Subcutaneous abdominal adipose tissue (tissue), 5 donors: ENCODE measurements at regions not wholly inside any gene's neighbourhood (a gene's known extent, or its start where the extent isn't known, plus 50 kb on each side); places are given as distances from the start of the nearest gene placed in this dataset.
A peak's percentile ranks its signal among the peaks of the same experiment; 100 is the strongest.

Source experiments
- H3K27ac ChIP-seq: one replicate; pipeline ENCODE4 v1.7.0; 2013; ENCODE audit warnings: low read depth, mild to moderate bottlenecking, inconsistent platforms, low read length, moderate library complexity
- H3K27me3 ChIP-seq, 5 donors: one replicate each; pipeline ENCODE4 v1.7.0; 2013; ENCODE audit warnings: low read length in 5 of 5, inconsistent platforms in 1 of 5; ENCODE audit not compliant: control insufficient read depth in 5 of 5, insufficient read depth in 4 of 5
- H3K36me3 ChIP-seq, 5 donors: one replicate each; pipeline ENCODE4 v1.7.0; 2013; ENCODE audit warnings: low read length in 5 of 5; ENCODE audit not compliant: control insufficient read depth in 5 of 5, insufficient read depth in 5 of 5
- H3K4me1 ChIP-seq, 5 donors: one replicate each; pipeline ENCODE4 v1.7.0; 2013; ENCODE audit warnings: low read length in 5 of 5, mild to moderate bottlenecking in 3 of 5, moderate library complexity in 1 of 5; ENCODE audit not compliant: control insufficient read depth in 5 of 5, insufficient read depth in 5 of 5
- H3K4me3 ChIP-seq, 5 donors: one replicate each; pipeline ENCODE4 v1.7.0; 2013; ENCODE audit warnings: low read length in 5 of 5, low read depth in 1 of 5
- H3K9ac ChIP-seq, 5 donors: one replicate each; pipeline ENCODE4 v1.7.0; 2013; ENCODE audit warnings: low read length in 5 of 5, mild to moderate bottlenecking in 4 of 5, moderate library complexity in 3 of 5
- H3K9me3 ChIP-seq, 5 donors: one replicate each; pipeline ENCODE4 v1.7.0; 2013; ENCODE audit warnings: low read length in 5 of 5; ENCODE audit not compliant: control insufficient read depth in 5 of 5
- donor health status: healthy.
- donor health status: healthy.
- donor health status: healthy.
- donor health status: healthy.
- donor health status: healthy.

DNA sequence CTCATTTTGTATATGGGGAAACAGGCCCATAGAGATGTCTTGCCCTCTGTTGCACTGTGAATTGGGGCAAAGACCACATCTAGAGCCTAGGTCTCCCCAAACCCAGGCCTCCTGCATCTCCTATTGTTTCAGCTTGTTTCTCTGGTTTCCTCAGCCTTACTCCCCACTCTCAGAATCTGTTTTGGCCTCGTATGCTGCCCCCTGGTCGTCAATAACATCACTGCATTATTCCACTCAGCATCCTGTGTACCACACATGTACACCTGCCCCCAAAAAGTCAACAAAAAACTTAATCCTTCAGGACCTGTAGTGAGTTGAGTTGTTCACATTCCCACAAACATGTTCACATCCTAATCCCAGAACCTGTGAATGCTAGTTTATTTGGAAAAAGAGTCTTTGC, 184.8 kb downstream of the BRINP2 start:
- Histone ChIP-seq H3K27ac (no peak overlapping the region), H3K4me3 (no peak overlapping the region), H3K36me3 (no peaks in the 10 kb centered on the region), H3K4me1 (peaks cover 2 to 26% (median 24%) of the 10 kb centered on the region in 5 donors), H3K9ac (no peak overlapping the region), H3K27me3 (no peaks in the 10 kb centered on the region), H3K9me3 (no peaks in the 10 kb centered on the region)

DNA sequence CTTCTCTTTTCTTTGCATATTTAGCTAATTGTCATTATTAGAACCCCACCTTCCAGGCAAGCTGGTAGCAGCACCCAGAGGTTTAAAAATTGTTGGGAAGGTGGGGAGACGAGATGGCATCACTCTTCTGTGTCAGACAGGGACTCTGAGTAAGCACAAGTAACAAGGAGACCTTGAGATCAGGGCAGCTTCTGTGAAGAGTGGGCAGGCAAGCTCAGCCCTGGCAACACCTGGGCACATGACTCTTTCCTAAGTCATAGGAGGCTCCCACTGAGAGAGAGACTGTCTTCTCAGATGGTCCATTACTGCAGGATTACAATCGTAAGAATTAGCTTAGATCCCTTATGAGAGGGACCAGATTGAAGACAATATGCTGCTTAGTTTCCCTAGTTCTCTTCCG, 183.5 kb downstream of the BRINP2 start:
- Histone ChIP-seq H3K4me1 (peaks cover 2 to 30% (median 26%) of the 10 kb centered on the region in 5 donors), H3K27me3 (no peaks in the 10 kb centered on the region), H3K9me3 (no peaks in the 10 kb centered on the region), H3K36me3 (no peaks in the 10 kb centered on the region), H3K9ac (no peak overlapping the region), H3K4me3 (no peak overlapping the region), H3K27ac (no peak overlapping the region)

DNA sequence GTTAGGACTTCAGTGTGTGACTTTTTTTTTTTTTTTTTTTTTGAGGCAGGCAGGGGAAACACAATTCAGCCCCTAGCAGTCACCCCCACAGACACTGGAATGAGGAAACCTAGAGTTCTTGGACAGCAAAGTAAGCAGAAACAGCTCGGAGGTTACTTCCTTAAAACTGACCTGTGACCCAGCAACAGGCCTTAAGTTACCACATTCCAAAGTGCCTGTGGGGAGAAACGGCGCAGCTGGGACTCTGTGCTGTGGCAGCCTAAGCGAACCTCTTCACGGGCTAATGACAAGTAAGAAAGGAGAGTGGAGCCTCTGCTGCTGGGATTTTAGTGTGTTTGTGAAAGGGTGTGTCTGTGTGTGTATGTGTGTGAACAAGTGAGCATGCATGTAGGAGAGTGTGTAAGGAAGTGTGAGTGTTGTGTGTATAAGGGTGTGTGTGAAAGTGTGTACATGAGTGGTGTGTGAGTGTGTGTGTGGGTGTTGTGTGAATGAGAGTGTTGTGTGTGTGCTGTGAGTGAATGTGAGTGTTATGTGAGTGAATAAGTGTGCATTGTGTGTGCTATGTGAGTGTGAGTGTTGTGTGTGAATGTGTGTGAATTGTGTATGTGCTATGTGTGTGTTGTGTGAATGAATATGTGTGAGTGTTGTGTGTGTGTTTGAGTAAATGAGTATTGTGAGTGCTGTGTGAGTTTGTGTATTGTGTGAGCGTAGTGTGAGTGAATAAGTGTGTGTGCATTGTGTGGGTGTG, 180.8 kb downstream of the BRINP2 start:
- no peaks in the 10 kb centered on the region for H3K27me3 ChIP-seq
- H3K9me3 ChIP-seq = no peaks in the 10 kb centered on the region
- no peak overlapping the region for H3K27ac ChIP-seq
- peak overlapping the region in 4 of 5 donors; percentile 14 to 46 (median 32) for H3K4me3 ChIP-seq
- no peak overlapping the region for H3K9ac ChIP-seq
- peaks cover 2 to 30% (median 26%) of the 10 kb centered on the region in 5 donors for H3K4me1 ChIP-seq
- H3K36me3 ChIP-seq = no peaks in the 10 kb centered on the region

DNA sequence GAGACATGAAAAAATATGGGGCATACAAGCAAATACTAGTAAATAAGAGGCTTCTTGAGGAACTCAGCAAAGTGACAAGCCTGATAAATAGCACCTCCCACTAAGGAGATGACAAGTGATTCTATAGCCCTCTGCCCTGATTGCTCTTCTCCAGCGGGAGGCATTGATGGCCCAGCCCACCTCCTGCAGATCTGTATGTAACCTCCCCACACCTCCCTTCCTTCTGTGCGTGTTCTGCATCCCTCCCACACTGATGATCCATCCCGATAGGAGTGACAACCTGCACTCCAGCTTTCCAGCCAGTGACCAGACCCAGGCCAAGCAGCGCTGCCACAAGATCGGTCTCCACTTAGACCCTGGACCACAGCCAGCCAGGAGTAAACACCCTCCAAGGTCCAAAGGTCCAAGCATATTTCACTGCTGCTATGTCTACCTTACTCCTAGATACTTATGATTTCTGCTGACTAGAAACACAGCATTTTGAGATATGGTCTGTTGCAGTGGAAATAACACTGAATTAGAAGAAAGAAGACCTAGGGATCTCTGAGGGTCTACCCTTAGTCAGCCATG, 176.1 kb downstream of the BRINP2 start:
- H3K4me3 ChIP-seq = no peak overlapping the region
- no peaks in the 10 kb centered on the region for H3K36me3 ChIP-seq
- peaks cover 2 to 17% (median 14%) of the 10 kb centered on the region in 5 donors for H3K4me1 ChIP-seq
- H3K9me3 ChIP-seq = no peaks in the 10 kb centered on the region
- H3K9ac ChIP-seq = no peak overlapping the region
- no peak overlapping the region for H3K27ac ChIP-seq
- H3K27me3 ChIP-seq = no peaks in the 10 kb centered on the region

DNA sequence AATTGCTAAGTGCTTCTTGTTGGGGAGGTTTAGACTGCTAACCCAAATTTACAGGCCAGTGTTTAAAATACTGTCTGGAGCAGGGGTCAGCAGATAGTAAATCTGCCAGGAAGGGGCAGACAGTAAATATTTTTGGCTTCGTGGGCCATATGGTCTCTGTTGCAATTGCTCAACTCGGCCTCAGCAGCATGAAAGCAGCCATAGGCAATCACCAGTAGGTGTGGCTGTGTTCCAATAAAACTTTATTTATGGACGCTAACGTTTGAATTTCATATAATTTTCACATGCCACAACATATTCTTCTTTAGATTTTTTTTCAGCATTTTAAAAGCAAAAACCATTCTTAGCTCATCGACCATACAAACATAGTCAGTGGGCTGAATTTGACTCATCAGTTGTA, 172.7 kb downstream of the BRINP2 start:
- Histone ChIP-seq H3K27me3 (peaks cover 0 to 3% (median 0%) of the 10 kb centered on the region in 5 donors), H3K9me3 (no peaks in the 10 kb centered on the region), H3K4me3 (no peak overlapping the region), H3K4me1 (peaks cover 0 to 8% (median 5%) of the 10 kb centered on the region in 5 donors), H3K36me3 (no peaks in the 10 kb centered on the region), H3K9ac (no peak overlapping the region), H3K27ac (no peak overlapping the region)

DNA sequence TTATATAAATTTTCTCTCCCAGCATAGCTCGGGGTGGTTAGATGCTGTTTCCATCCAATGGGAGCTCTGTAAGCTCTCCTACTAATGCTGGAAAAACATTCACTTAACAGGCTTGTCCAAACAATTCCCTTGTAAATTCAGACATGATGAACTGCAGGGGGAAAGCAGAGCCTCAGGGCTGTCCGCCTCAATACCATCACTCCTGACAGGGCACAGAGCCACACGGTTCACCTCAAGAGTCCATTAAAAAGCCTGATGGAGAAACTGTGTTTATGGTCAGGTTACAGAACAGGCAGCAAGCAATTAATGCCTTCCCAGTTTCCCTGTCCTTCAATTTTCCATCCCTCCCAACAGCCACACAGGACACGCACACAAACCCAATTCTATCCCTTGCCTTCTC, 171.0 kb downstream of the BRINP2 start:
- peaks cover 0 to 3% (median 0%) of the 10 kb centered on the region in 5 donors for H3K27me3 ChIP-seq
- H3K27ac ChIP-seq = no peak overlapping the region
- no peaks in the 10 kb centered on the region for H3K36me3 ChIP-seq
- no peaks in the 10 kb centered on the region for H3K9me3 ChIP-seq
- no peak overlapping the region for H3K4me3 ChIP-seq
- H3K9ac ChIP-seq = no peak overlapping the region
- H3K4me1 ChIP-seq = peaks cover 0 to 8% (median 5%) of the 10 kb centered on the region in 5 donors

DNA sequence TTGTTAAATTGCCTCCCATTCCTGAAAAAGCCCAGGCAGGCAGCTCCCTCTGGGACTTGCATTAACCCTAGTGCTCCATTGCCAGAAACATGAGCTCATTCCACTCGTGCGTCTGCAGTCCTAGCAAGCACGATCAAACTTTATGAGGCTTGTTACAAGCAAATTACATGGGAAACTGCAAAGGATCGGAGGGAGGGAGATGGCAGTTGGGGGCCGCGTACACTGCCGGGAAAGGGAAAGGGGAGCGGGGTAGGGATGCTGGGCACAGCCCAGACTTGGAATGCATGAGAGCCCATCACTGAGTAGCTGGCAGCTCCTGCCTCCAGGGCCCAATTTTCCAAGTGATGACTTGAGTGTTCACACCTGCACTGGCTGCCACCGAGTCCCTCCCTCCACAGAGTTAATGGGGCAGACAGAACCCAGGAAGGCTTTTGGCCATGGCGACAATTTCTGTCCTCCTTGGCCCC, 169.9 kb downstream of the BRINP2 start:
- H3K4me3 ChIP-seq = no peak overlapping the region
- H3K27me3 ChIP-seq = peaks cover 0 to 3% (median 0%) of the 10 kb centered on the region in 5 donors
- H3K27ac ChIP-seq = no peak overlapping the region
- H3K4me1 ChIP-seq = peaks cover 0 to 8% (median 5%) of the 10 kb centered on the region in 5 donors
- H3K9ac ChIP-seq = no peak overlapping the region
- H3K36me3 ChIP-seq = no peaks in the 10 kb centered on the region
- H3K9me3 ChIP-seq = no peaks in the 10 kb centered on the region

DNA sequence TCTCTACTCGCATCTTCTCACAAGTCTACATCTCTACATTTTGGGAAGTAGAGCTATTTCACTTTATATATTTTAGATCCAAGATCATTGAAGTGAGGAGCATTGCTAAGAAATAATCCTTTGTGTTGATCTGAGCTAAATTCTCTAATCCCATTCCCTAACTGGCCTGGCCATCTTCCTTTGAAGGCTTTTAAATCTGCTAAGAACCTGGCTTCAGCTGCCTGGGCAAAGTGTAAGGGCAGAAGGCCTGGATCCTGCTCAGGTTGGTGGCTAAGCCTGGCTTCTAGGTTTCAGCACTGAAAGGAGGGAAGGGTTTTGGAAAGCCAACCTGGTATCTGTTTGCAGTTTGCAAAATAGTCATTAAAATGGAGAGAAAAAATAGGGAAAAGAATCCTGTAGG, 167.6 kb downstream of the BRINP2 start:
- Histone ChIP-seq H3K9me3 (no peaks in the 10 kb centered on the region), H3K4me1 (peaks cover 0 to 22% (median 17%) of the 10 kb centered on the region in 5 donors), H3K36me3 (no peaks in the 10 kb centered on the region), H3K9ac (no peak overlapping the region), H3K27me3 (peaks cover 0 to 3% (median 0%) of the 10 kb centered on the region in 5 donors), H3K27ac (no peak overlapping the region), H3K4me3 (no peak overlapping the region)

DNA sequence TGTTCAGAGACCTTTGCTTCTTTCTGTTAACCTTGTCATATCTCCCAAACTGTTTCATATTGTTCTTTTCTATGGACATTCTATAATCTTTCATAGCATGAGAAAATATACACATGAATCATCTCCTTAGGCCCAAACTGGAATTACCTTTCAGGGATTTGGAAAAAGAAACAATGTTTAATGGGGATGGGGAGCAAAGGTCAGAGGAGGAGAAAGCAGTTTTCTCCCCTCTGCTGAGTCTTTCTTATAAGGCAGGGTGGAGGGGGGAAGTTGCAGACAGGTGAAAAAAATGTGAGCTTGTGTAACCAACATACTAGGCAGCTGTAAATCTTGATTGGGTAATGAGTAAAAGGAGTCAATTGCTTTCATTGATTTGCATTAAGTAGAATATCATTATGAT, 164.1 kb downstream of the BRINP2 start:
- Histone ChIP-seq H3K4me3 (no peak overlapping the region), H3K27ac (no peak overlapping the region), H3K9ac (no peak overlapping the region), H3K36me3 (no peaks in the 10 kb centered on the region), H3K27me3 (no peaks in the 10 kb centered on the region), H3K4me1 (peaks cover 0 to 15% (median 14%) of the 10 kb centered on the region in 5 donors), H3K9me3 (no peaks in the 10 kb centered on the region)

DNA sequence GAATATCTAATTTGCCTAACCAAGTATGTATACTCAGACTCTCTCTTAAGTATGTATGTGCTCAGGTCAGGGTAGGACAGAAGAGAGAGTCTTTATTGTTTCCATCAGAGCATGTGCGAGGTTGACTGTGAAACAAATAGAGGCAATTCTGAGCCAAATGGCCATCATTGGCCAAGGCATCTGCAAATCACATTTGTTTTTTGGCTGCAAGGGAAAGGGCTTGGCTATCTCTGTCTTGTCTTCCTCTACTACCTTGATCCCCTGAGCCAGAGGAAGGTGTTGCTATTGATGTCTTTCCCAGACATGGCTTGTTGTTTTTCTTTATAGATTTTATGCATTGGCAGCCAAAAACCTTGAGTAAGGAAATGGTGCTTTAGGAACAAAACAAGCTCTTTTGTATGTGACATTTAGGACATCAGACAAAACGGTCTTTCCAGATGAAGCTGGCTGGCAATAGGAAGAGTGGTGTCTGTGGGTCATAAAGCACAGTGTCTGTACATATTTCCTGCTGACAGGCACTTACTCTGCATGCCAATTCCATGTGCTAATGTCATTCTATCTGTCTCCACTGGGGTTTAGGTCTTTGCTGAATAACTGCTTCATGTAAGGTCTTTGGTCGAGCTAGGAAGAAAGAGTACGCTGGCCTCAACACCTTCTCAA, 163.3 kb downstream of the BRINP2 start:
- H3K27me3 ChIP-seq = no peaks in the 10 kb centered on the region
- H3K4me1 ChIP-seq = peaks cover 0 to 15% (median 14%) of the 10 kb centered on the region in 5 donors
- peak overlapping the region in 1 of 5 donors; percentile 6 for H3K4me3 ChIP-seq
- H3K9me3 ChIP-seq = no peaks in the 10 kb centered on the region
- no peak overlapping the region for H3K9ac ChIP-seq
- H3K27ac ChIP-seq = no peak overlapping the region
- no peaks in the 10 kb centered on the region for H3K36me3 ChIP-seq
